NOMO-1 (cell line): ENCODE measurements at regions not wholly inside any gene's neighbourhood (a gene's known extent, or its start where the extent isn't known, plus 50 kb on each side); places are given as distances from the start of the nearest gene placed in this dataset.
"Not testable (repeated sequence)": the region's sequence is repeated elsewhere in the genome, so short reads cannot be mapped to it uniquely, and the experiment has no call there.

Experiments
- DNase-seq, 2 experiments: peaks; one replicate each; lab custom pipeline; 2025; ENCODE audit not compliant: unreplicated experiment in 2 of 2; lab: John Stamatoyannopoulos, UW

DNA sequence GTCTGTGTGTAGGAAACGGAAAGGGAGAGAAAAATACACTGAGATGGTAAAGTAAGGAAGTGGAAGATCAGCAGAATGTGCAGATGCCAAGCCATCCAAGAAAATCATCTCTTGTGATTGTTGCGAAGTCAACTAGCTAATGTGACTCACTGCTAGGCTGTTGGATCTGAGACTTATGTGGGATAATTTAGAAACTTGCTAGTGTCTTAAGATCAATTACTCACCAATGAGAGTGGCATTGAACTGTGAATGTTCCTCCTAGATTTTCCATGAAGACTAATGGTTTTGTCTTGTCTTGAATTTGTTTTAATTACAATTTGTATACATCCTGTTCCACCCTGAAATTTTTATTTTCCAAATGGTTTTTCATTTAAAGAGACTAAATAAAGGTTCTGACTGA lies 771.6 kb downstream of the EFNB2 start:
- DNase-seq = no peak

DNA sequence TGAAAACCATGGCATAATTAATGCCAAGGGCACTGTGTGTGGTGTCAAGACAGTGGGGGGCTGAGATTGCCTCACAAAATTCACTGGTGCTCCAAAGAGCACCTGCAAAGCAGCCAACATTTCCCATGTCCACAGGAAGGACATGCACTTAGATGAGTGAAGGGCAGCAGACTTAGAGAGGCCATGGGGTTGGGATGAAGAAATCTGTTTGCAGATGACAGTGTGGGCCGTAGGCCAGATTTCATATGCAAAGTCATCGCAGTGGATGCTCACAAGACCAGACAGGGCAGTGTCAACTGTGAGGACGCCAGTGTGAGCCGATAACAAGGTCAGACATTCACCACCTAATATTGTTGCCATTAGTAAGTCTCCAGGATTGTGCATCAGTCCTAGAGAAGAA lies 773.4 kb downstream of the EFNB2 start:
- DNase-seq = no peak

DNA sequence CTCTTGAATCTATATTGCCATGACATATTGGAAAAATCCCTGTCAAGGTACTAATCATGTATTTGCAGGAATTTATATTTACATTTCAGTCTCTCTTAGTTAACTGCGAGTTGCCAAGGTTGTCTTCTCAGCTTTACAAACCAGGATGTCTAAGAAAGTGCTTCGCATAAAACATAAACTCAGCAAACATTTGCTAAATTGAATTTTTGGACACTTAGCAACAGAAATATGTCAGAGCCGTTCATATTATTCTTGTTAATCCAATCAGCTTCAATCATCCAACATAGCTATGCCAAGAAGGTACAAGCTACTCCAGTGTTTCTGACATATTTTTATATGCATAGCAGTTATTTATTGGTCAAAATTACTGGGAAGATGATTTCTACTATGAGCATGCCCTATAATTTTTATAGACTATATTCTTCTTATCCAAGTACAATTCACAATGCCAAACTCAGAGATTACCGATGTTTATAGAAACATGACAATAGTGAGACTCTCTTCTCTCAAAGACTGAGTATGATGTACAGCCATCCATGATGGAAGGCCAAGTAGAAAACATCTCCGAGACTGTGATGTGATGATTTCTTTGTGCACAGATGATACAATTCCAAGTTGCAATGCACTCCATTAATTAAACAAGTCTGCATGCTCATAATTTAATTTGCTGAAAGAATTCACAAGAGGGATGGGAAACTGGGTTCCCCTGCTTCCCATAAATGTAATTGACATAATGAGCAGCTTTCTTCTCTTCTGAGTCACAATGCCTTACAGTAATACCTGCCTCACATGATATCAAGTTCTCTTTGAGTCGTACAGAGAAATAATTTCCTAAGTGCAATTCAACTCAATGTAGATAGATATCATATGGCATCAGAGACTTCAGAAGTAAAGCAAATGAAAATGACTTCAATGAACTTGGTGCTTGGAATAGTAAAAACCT lies 776.3 kb downstream of the EFNB2 start:
- no peak for DNase-seq

DNA sequence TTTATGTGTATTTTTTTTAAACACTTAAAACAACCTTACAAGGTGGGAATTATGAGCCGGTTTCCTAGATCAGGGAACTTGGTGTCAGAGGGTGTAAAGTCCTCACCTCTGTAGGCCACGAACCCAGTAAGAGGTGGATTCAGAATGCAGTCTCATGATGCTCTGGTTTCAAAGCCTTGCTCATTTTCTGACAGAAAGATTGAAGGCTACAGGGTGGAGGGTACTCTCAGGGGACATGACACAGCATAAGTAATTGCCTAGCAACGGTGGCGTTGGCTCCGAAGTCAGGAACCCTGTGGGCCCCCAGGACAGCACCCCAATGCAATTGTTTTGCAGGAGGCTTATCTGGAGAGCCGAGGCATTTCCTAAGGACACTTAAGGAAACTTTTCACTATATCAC lies 794.7 kb downstream of the EFNB2 start:
- DNase-seq = no peak

DNA sequence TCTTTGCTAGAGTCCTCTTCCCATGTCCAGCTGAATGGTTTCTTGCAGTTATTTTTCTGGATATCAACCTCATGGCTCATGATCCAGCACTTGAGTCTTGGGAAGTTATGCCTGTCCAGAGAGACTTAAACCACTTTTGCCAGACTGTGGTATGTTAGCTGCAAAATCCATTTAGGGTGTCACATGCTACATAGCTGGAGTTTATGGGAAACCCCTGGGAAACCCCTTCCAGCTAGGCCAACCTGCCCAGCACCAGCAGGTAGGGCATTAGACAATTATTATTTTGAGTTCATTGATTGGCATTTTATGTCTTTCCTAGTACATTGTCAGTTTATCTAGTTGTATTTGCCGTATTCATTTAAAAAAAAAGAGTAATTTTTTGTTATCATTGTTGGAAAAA lies 797.8 kb downstream of the EFNB2 start:
- DNase-seq = no peak

DNA sequence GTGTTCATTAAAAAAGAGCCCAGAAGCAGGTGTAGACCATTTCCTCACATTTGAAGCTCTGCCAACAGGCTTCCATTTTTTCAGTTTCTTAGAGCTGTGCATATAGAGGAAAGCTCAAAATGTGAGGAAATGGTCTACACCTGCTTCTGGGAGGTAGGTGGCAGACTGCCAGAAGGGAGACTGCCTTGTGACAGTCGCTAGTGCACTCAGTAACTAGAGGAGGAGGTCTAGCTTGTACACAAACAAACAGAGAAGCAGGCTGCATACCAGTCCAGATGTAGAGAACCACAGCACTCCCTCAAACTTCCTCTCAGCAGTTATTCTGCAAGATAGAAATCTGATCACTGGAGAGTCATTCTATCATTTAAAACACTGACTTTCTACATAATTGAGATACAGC lies 800.2 kb downstream of the EFNB2 start:
- DNase-seq = no peak

DNA sequence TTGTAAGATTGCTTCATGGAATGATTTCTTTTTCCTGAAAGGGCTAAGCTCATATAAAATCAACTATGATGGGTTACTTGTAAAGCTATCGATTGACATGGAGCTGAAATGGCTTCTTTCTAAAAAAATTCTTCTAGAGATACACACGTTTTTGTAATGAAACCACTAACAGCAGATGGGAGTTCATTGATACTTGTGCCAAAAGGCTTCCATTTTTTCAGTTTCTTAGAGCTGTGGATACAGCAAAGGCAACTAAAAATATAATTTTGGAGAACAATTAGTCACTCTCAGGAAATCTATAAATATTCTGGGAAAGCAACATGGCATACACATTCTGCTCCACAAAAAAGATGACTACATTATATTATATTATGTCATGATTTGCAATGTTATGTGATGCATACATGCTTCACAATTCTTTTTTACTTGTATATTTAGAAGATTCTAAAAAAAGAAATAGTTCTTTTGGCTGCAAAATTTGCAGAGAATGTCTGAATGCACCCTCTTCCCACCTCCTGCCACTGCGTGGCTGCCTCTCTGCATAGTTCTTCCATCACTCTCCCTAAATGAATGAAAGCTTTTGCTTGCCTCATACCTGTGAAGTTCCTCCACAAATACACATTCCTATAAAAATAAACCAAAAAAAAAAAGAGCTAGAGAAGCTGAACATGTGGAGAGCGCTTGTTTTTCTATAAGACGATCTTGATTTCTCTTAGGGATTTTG lies 802.5 kb downstream of the EFNB2 start:
- DNase-seq = no peak

DNA sequence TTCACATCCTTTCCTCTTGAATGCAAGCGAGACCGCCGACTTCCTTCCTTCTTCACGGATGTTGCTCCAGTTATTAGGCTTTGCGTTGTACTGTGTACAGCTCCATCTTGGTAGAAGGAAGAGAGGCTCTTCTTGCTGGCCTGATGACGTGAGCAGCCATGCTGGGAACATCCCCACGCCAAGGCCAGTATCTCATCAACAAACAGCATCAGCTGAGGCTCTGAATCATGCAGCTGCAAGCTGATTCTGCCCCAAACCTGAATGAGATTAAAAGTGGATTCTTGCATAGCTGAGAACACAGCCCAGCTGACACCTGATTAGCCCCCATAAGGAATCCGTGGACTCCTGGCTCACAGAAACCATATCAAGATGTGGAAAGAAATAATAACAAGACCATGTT lies 809.6 kb downstream of the EFNB2 start:
- DNase-seq = no peak

DNA sequence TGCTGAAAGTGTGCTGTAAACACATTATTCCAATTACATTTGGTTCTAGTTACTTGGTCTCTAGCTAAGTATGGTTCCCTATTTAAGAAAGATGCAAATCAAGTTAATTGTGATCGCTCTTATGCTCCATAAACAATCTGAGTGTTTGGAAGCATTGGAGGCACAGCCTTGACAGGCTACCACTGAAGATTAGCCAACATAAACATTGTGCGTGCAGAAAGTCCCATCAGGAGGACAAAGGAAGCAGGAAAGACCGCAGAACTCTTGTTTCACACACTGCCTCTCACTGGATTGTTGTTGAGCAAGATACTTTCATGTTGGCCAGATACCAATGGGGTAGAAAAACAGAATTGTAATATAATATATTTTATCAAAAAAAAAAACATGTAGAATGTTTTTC lies 814.4 kb downstream of the EFNB2 start:
- no peak for DNase-seq

DNA sequence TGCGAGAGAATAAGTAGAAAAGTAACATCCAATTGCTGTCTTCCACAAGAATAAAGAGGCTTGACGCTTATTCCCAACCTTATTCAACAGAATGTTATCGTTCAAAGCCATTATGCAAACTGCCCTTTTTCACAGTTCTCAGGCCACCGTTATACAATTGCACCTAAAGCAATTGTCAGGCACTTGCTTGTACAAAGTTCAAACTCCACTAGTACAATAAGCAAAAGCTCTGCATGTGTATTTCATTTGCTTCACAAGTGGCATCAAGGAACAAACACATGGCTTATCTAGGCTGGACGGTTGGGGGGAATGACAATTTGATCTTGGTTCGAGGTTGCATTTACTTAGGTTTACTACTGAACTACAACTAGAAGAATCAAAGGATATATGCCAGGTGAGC lies 815.6 kb downstream of the EFNB2 start:
- DNase-seq = no peak

DNA sequence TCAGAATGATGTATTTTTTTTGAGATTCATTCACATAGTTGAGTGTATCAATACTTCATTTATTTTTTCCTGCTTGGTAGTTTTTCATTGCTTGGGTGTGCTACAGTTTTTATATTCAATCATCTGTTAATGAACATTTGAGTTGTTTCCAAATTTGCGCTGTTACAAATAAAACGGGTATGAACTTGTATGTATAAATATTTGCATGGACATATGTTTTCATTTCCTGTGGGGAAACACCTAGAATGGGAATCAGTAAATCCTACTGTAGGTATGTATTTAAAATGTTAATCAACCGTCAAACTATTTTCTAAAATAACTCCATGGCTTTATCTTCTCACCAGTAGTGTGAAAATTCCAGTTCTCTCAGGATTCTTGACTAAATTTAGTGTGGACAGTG lies 826.3 kb downstream of the EFNB2 start:
- no peak for DNase-seq

DNA sequence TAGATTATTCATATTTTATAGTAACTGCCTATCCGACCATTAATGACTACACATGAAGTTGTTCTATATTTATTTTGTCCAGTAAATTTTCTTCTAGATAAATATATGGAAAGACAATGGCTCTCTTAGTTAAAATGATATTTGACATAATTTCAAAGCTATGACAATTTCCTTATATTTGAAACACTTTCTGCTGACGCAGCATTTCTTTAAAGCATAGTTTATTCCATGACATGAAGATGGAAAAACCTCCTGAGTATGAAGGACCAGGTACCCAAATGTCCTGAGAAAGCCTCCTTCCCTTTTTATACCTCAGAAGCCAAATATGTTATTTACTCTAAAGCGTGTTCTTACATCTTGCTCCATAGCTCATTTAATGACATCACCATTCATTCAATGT lies 831.6 kb downstream of the EFNB2 start:
- DNase-seq = no peak

DNA sequence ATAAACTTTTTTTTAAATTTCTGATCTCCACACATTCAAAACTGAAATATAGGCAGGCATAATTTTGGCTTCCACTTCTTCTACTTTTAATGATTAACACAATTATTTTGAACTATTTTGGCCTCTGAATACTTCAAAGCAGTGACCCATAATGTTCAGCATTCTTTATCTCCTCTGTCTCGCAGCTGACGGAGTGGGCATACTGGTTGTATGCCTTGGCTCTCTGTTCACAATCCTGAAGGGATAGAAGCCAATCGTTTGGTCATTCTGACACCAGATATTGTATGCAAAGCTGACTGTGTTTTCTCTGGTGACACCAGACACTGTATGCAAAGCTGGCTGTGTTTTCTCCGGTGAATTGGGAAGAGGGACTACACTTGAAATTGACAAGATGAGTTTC lies 833.0 kb downstream of the EFNB2 start:
- DNase-seq = no peak

DNA sequence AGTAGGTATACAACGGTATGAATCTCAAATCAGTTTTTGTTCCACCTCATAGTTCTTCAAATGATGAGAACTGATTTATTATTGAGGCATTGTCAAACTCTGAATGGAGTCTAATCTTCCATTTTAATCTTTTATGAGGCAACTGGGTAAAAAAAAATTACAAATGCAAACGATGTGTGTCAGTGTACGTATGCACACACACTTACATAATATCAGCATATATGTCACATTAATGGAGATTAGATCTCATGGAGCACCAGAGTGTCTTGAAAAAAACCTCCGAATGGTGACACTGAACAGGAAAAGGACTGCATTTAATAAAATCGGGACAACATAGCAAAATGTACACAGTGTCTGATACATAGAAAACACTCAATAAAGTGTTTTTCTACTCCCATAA lies 842.7 kb downstream of the EFNB2 start:
- no peak for DNase-seq

DNA sequence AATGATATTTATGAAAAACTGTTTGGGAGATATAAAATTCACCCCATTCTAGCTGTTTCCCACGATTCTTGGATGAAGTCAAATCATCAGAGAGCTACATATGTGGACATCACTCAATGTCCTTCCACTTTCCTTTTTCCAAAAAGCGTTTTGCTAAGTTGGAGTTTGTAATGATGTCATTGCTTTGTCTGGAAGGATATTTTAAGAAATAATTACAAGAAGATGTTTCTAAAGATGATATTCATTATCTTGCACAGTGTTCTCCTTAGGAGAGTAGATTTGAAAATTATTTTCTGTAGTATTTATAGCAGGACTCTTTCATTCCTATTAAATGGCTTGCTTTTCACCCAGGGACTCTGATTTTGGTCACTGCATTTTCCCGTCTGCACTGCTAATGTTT lies 851.2 kb downstream of the EFNB2 start:
- DNase-seq = no peak

DNA sequence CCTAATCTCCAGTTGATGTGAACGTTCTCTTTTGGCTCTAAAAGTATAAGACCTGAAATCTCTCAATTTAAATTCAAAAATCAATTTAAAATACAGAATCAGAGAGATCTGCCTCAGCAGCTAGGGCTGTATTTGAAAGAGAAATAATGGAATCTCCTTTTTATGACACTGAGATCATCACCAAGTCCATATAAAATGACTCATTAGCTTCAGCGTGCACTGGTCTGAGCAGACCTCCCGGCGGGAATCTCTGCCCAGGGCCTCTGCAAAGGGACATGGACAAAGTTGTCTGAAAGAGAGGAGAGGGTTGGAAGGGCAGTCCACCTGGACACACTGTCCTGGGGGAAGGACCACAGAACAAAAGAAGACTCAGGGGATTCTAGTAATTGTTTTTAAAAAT lies 855.6 kb downstream of the EFNB2 start:
- no peak for DNase-seq

DNA sequence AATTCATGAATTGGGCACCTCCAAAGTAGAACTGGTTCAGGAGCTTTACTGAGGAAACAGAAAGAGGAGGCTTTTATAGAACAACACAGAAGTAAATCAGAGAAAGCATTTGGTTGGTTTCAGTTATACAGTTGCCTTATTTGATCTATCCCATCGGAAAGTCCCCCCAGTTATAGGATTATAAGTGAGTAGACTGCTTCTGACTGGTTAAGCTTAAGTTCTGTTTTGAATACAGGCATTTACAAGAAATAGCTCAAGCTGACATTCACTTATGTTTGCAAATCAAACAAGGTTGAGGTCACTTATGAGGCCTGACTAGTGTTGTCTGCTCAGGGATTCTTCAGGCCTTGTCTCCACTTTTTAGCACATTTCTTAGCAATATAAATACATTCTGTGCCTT lies 857.4 kb downstream of the EFNB2 start:
- no peak for DNase-seq

DNA sequence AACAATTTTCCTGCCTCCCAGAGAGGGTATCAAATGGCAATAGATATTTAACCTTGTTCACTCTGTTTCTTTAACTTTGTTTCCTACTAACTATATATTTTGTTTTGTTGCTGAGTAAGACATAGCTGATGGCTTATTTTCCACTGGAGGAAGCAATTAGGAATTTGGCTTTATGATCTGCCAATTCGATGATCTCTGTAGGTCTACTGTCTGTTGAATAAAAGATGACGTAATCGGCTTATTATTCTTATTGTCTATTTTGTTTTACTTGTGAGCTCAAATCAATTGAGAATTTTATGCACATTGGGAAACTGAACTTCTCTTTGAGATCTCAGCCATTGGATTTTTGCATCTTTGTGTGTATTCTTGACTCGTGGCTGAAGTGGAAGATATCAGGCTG lies 862.6 kb downstream of the EFNB2 start:
- no peak for DNase-seq

DNA sequence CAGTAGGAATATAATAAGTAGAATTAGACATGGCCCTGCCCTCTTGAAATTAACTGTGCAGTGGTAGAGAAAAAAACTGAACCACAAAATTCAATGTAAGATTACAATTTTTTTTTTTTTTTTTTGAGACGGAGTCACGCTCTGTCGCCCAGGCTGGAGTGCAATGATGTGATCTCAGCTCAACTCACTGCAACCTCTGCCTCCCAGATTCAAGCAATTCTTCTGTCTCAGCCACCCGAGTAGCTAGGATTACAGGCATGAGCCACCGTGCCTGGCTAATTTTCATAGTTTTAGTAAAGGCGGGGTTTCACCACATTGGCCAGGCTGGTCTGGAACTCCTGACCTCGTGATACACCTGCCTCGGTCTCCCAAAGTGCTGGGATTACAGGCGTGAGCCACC lies 864.3 kb downstream of the EFNB2 start:
- DNase-seq = not testable (repeated sequence)

DNA sequence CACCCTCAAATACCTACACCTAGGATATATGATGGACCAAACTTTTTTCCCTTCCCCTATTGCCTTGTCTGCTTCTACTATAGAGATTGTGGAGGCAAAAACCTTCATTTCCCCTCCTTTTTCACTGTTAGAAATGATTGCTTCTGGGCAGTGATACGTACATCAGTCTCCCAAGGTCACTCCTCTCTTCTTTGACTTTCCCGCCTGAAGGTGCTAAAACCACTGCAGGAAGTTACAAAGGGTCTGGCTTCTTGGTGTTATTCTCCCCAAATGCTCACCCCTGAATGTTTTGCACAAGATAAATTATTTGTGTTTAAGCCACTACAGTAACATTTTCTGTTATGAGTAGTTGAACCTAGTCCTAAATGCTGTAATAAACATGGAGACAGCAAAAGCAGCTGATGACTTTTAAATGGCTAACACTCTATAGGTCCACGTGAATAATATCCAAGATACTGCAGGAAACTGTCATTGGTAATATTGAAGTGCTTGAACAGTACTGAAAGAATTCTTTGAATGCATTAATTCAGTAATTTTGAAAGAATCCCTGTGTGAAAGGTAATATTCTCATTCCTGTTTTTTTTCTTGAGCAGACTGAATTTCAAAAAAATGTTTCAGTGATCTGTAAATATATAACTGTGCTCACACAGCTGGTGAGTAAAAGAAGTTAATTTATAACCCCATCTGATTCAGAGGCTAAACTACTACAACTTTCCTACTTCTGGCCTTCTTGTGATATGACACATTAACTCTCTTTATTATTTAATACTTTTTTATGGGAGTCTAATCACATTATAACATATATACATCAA lies 865.1 kb downstream of the EFNB2 start:
- DNase-seq = no peak

DNA sequence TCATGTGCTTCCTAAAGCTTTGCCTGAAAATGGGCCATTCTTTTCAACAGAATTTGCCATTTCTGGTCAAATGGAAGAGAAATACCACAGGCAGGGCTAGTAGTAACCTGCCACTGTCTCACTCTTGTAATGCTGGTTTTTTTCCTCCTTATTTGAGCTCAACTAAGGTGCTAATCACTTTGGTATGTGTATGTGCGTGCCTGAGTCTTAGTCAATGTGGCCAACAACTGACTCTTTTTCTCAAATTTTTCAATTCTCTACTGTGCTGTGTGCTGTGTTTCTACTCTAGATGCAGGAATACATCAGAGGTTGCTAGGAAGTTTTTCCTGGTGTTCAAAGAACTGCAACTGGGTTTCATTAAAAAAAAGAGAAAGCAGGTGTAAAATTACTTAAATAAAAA lies 870.2 kb downstream of the EFNB2 start:
- no peak for DNase-seq
